A549 (cell line): ENCODE measurements at regions not wholly inside any gene's neighbourhood (a gene's known extent, or its start where the extent isn't known, plus 50 kb on each side); places are given as distances from the start of the nearest gene placed in this dataset.

Experiments used
- CBX2 ChIP-seq: fragments of 200-600 bp; sonication (generic); IDR thresholded peaks from 2 replicates; pipeline ENCODE4 v1.6.1; 2016; ENCODE audit warnings: low read depth, mild to moderate bottlenecking, borderline replicate concordance
- EHMT2 ChIP-seq: fragments of 200-600 bp; sonication (generic); IDR thresholded peaks from 2 replicates; pipeline ENCODE4 v1.6.1; 2016; ENCODE audit warnings: antibody characterized with exemption, low read depth, mild to moderate bottlenecking, moderate library complexity
- EP300 ChIP-seq, 2 experiments: fragments of >200 bp; sonication (Bioruptor Twin); formaldehyde crosslinking; IDR thresholded peaks; 2 replicates in 1 of 2; 3 replicates in 1 of 2; pipeline ENCODE4 v1.6.1; 2016 to 2017
- FOSL2 ChIP-seq, 2 experiments: fragments of 450-650 bp in 1 of 2; fragments of >200 bp in 1 of 2; sonication (Bioruptor Twin) in 1 of 2; formaldehyde crosslinking; IDR thresholded peaks; 2 replicates each; pipeline versions ENCODE4 v1.5.0 to v1.6.1; 2016 to 2020; ENCODE audit warnings: mild to moderate bottlenecking in 1 of 2, moderate library complexity in 1 of 2
- GATA3 ChIP-seq: IDR thresholded peaks from 2 replicates; pipeline ENCODE4 v1.6.1; 2012; ENCODE audit warnings: borderline replicate concordance
- JUN ChIP-seq, 2 experiments: fragments of >200 bp; sonication (Bioruptor Twin); formaldehyde crosslinking; IDR thresholded peaks; 2 replicates in 1 of 2; 3 replicates in 1 of 2; pipeline ENCODE4 v1.6.1; 2016 to 2017
- KDM1A ChIP-seq: fragments of 200-600 bp; sonication (generic); IDR thresholded peaks from 2 replicates; pipeline ENCODE4 v1.6.1; 2016; ENCODE audit warnings: low read depth, mild to moderate bottlenecking
- POLR2A ChIP-seq: IDR thresholded peaks from 2 replicates; pipeline ENCODE4 v1.6.1; 2012; ENCODE audit warnings: mild to moderate bottlenecking, low read length
- TF ChIP-seq, protein P1 (sequence below): IDR thresholded peaks from 2 replicates; pipeline ENCODE4 v1.6.1; 2012; ENCODE audit warnings: low read depth, borderline replicate concordance
- TF ChIP-seq, protein P2 (sequence below): fragments of >200 bp; sonication (Bioruptor Twin); formaldehyde crosslinking; IDR thresholded peaks from 3 replicates; pipeline ENCODE4 v1.5.1; 2016
- TF ChIP-seq, protein P3 (sequence below): fragments of >200 bp; sonication (Bioruptor Twin); formaldehyde crosslinking; IDR thresholded peaks from 2 replicates; pipeline ENCODE4 v1.6.1; 2016

DNA sequence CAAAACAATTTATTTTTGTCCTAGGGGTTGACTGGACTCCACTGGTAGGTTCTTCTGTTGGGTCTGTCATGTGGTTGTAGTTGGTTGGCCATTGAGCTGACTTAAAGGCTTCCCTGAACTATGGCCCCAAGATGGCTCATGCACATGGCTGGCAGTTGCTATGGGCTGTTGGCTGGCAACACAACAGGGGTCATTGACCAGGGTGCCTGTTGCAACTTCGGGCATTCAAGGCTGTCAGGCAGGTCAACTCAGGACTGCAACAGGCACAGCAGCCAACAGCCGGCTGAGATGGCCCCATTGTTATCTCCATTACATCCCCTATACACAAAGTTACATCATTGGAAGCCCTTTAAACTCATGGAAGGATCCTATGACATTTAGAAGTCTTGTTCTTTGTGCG is 109.7 kb upstream of the CPEB2 start:
- TF ChIP-seq, protein P1, sequence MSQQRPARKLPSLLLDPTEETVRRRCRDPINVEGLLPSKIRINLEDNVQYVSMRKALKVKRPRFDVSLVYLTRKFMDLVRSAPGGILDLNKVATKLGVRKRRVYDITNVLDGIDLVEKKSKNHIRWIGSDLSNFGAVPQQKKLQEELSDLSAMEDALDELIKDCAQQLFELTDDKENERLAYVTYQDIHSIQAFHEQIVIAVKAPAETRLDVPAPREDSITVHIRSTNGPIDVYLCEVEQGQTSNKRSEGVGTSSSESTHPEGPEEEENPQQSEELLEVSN = no peak
- TF ChIP-seq FOSL2 (IDR thresholded peaks at IDR 0.05) (no peak), FOSL2 (CRISPR knock-in tag; IDR thresholded peaks at IDR 0.05) (no peak), POLR2A (no peak), GATA3 (no peak), JUN (IDR thresholded peaks at IDR 0.05) (no peak), CBX2 (no peak), EP300 (IDR thresholded peaks at IDR 0.05) (no peak), EHMT2 (no peak), KDM1A (no peak)
- TF ChIP-seq, protein P2, sequence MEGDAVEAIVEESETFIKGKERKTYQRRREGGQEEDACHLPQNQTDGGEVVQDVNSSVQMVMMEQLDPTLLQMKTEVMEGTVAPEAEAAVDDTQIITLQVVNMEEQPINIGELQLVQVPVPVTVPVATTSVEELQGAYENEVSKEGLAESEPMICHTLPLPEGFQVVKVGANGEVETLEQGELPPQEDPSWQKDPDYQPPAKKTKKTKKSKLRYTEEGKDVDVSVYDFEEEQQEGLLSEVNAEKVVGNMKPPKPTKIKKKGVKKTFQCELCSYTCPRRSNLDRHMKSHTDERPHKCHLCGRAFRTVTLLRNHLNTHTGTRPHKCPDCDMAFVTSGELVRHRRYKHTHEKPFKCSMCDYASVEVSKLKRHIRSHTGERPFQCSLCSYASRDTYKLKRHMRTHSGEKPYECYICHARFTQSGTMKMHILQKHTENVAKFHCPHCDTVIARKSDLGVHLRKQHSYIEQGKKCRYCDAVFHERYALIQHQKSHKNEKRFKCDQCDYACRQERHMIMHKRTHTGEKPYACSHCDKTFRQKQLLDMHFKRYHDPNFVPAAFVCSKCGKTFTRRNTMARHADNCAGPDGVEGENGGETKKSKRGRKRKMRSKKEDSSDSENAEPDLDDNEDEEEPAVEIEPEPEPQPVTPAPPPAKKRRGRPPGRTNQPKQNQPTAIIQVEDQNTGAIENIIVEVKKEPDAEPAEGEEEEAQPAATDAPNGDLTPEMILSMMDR = no peak
- TF ChIP-seq, protein P3, sequence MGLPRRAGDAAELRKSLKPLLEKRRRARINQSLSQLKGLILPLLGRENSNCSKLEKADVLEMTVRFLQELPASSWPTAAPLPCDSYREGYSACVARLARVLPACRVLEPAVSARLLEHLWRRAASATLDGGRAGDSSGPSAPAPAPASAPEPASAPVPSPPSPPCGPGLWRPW = no peak
